KMS-11 (cell line): ENCODE measurements at regions not wholly inside any gene's neighbourhood (a gene's known extent, or its start where the extent isn't known, plus 50 kb on each side); places are given as distances from the start of the nearest gene placed in this dataset.

ENCODE experiments used
- H2AFZ ChIP-seq: fragments of 200-600 bp; sonication (generic); 2 replicates; pipeline ENCODE4 v1.6.1; 2016; ENCODE audit warnings: antibody characterized with exemption, mixed run types, low read depth
- H3K27ac ChIP-seq: fragments of 200-600 bp; sonication (generic); 2 replicates; pipeline ENCODE4 v1.6.1; 2016; ENCODE audit warnings: mild to moderate bottlenecking, mixed run types
- H3K27me3 ChIP-seq: fragments of 200-600 bp; sonication (generic); 2 replicates; pipeline ENCODE4 v1.6.1; 2017; ENCODE audit warnings: mild to moderate bottlenecking, low read depth, mixed run types, moderate library complexity; ENCODE audit not compliant: insufficient read depth
- H3K36me3 ChIP-seq: fragments of 200-600 bp; sonication (generic); 2 replicates; pipeline ENCODE4 v1.6.1; 2017; ENCODE audit warnings: mild to moderate bottlenecking, mixed run types; ENCODE audit not compliant: insufficient read depth
- H3K4me1 ChIP-seq: fragments of 200-600 bp; sonication (generic); 2 replicates; pipeline ENCODE4 v1.6.1; 2016; ENCODE audit warnings: mild to moderate bottlenecking, low read depth, mixed run types; ENCODE audit not compliant: poor library complexity, severe bottlenecking
- H3K4me2 ChIP-seq: fragments of 200-600 bp; sonication (generic); 2 replicates; pipeline ENCODE4 v1.7.0; 2016; ENCODE audit warnings: mild to moderate bottlenecking, mixed run types
- H3K4me3 ChIP-seq: fragments of 200-600 bp; sonication (generic); IDR thresholded peaks from 2 replicates; pipeline ENCODE4 v1.6.1; 2017; ENCODE audit warnings: low read depth, low read length, mixed read lengths; ENCODE audit not compliant: insufficient read depth
- H3K79me2 ChIP-seq: fragments of 200-600 bp; sonication (generic); 2 replicates; pipeline ENCODE4 v1.6.1; 2016; ENCODE audit warnings: low read depth, mixed run types; ENCODE audit not compliant: insufficient read depth
- H3K9ac ChIP-seq: fragments of 200-600 bp; sonication (generic); 2 replicates; pipeline ENCODE4 v1.6.1; 2016; ENCODE audit warnings: mild to moderate bottlenecking, mixed run types
- H4K20me1 ChIP-seq: fragments of 200-600 bp; sonication (generic); 2 replicates; pipeline ENCODE4 v1.6.1; 2016; ENCODE audit warnings: mild to moderate bottlenecking, mixed run types; ENCODE audit not compliant: insufficient read depth
- TF ChIP-seq, protein P1 (sequence below): fragments of 200-600 bp; sonication (generic); conservative IDR thresholded peaks from 2 replicates; pipeline ENCODE4 v1.6.1; 2017; ENCODE audit warnings: low read depth, mild to moderate bottlenecking, antibody characterized with exemption, low read length, moderate library complexity, mixed read lengths

- no peak overlapping the region for H3K4me2 ChIP-seq
- TF ChIP-seq, protein P1, sequence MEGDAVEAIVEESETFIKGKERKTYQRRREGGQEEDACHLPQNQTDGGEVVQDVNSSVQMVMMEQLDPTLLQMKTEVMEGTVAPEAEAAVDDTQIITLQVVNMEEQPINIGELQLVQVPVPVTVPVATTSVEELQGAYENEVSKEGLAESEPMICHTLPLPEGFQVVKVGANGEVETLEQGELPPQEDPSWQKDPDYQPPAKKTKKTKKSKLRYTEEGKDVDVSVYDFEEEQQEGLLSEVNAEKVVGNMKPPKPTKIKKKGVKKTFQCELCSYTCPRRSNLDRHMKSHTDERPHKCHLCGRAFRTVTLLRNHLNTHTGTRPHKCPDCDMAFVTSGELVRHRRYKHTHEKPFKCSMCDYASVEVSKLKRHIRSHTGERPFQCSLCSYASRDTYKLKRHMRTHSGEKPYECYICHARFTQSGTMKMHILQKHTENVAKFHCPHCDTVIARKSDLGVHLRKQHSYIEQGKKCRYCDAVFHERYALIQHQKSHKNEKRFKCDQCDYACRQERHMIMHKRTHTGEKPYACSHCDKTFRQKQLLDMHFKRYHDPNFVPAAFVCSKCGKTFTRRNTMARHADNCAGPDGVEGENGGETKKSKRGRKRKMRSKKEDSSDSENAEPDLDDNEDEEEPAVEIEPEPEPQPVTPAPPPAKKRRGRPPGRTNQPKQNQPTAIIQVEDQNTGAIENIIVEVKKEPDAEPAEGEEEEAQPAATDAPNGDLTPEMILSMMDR, result no peak
- H3K79me2 ChIP-seq, result no peaks in the 10 kb centered on the region
- no peaks in the 10 kb centered on the region; the same call in 1 of the 2 replicates for H3K36me3 ChIP-seq
- no peaks in the 10 kb centered on the region for H4K20me1 ChIP-seq
- H3K27ac ChIP-seq, result no peak overlapping the region
- no peak overlapping the region for H3K9ac ChIP-seq
- H3K4me3 ChIP-seq, result no peak overlapping the region
- H3K27me3 ChIP-seq, result no peaks in the 10 kb centered on the region
- H3K4me1 ChIP-seq, result no peaks in the 10 kb centered on the region
- no peak overlapping the region for H2AFZ ChIP-seq
Observed at GRCh38 chr3:94195381-94195780, 132.5 kb downstream of the NSUN3 start.

- Histone ChIP-seq H3K4me3 (no peak overlapping the region), H3K4me2 (no peak overlapping the region), H3K79me2 (no peaks in the 10 kb centered on the region), H3K36me3 (no peaks in the 10 kb centered on the region), H3K4me1 (no peaks in the 10 kb centered on the region), H3K27ac (no peak overlapping the region), H2AFZ (no peak overlapping the region), H3K27me3 (no peaks in the 10 kb centered on the region), H4K20me1 (no peaks in the 10 kb centered on the region), H3K9ac (no peak overlapping the region)
- TF ChIP-seq, protein P1, result no peak
Observed at GRCh38 chr3:94206291-94206690, 143.4 kb downstream of the NSUN3 start.

DNA sequence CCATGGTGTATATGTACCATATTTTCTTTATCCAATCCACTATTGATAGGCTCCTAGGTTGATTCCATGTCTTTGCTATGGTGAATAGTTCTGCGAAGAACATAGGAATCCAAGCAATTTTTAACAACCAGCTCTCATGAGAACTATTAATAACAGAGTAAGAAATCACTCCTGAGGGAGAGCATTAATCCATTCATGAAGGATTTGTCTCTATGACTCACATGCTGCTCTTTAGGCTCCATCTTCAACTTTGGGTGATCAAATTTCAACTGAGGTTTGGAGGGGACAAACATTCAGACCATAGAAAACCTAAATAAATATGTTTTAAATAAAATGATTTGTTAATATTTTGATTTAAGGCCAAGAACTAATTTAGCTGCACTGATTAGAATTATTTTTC is 147.4 kb downstream of the NSUN3 start:
- H2AFZ ChIP-seq, result no peak overlapping the region
- H3K9ac ChIP-seq, result no peak overlapping the region
- no peaks in the 10 kb centered on the region for H3K4me1 ChIP-seq
- TF ChIP-seq, protein P1, result no peak
- no peaks in the 10 kb centered on the region for H4K20me1 ChIP-seq
- H3K4me3 ChIP-seq, result no peak overlapping the region
- no peak overlapping the region for H3K4me2 ChIP-seq
- H3K27ac ChIP-seq, result no peak overlapping the region
- no peaks in the 10 kb centered on the region for H3K36me3 ChIP-seq
- H3K27me3 ChIP-seq, result no peaks in the 10 kb centered on the region
- H3K79me2 ChIP-seq, result no peaks in the 10 kb centered on the region

DNA sequence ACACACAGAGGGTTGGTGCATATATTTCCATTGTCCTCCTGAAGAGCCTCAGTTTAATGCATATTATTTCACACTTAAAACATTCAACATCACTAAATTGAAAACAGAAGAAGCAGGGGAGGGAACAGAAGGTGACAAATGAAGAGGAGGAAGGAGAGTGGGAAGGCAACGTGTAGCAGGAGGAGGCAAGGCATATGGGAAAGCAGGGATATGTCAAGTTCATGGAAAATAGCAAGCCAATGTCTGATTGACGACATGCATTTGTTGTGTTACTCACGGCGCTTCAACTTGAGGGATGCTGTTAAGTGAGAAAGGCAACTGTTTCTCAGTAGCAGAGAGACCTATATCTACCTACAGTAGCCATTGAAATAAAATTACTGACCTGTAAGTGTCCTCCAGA is 154.5 kb downstream of the NSUN3 start:
- Histone ChIP-seq H4K20me1 (no peaks in the 10 kb centered on the region), H2AFZ (no peak overlapping the region), H3K4me2 (no peak overlapping the region), H3K4me3 (no peak overlapping the region), H3K9ac (no peak overlapping the region), H3K27me3 (no peaks in the 10 kb centered on the region), H3K36me3 (no peaks in the 10 kb centered on the region), H3K79me2 (no peaks in the 10 kb centered on the region), H3K27ac (no peak overlapping the region), H3K4me1 (no peaks in the 10 kb centered on the region)
- TF ChIP-seq, protein P1, result no peak

GRCh38 chr3:94220426-94220825 is 157.6 kb downstream of the NSUN3 start:
- Histone ChIP-seq H3K27me3 (no peaks in the 10 kb centered on the region), H3K36me3 (no peaks in the 10 kb centered on the region), H3K4me3 (no peak overlapping the region), H3K4me2 (no peak overlapping the region), H3K4me1 (no peaks in the 10 kb centered on the region), H3K27ac (no peak overlapping the region), H3K79me2 (no peaks in the 10 kb centered on the region), H4K20me1 (no peaks in the 10 kb centered on the region), H2AFZ (no peak overlapping the region), H3K9ac (no peak overlapping the region)
- TF ChIP-seq, protein P1, result no peak
